HG02610 (cell line): ENCODE measurements at regions not wholly inside any gene's neighbourhood (a gene's known extent, or its start where the extent isn't known, plus 50 kb on each side); places are given as distances from the start of the nearest gene placed in this dataset.

Experiments
- ATAC-seq: cut with Tn5 transposase; IDR thresholded peaks from one replicate; pipeline ENCODE4 v1.9.1; 2021; ENCODE audit warnings: mild to moderate bottlenecking, moderate library complexity; ENCODE audit not compliant: unreplicated experiment

DNA sequence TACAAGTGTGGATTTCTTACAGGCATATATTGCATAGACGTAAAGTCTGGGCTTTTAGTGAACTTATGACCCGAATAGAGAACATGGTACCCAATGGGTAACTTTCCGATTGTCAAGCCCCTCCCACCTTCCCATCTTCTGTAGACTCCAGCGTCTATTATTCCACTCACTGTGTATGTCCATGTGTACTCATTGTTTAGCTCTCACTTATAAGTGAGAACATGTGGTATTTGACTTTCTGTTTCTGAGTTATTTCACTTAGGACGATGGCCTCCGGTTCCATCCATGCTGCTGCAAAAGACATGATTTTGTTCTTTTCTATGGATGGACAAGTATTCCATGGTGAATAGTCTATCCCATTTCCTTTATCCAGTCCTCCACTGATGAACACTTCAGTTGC is 306.4 kb downstream of the CD83 start:
- ATAC-seq = no peak

DNA sequence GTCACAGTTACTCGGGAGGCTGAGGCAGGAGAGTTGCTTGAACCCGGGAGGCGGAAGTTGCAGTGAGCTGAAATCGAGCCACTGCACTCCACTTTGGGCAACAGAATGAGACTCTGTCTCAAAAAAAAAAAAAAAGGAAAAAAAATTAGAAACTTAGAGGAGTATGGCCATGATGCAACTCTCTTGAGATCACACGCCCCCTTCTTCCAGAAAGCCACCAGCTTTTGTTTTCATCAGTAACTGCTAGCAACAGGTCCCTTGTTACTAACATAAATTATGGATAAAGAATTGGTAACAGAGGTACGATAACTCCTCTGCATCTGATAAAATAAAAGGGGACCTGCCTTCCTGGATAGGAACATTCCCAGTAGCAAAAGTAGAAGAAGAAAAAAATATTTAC is 308.2 kb downstream of the CD83 start:
- ATAC-seq = no peak

DNA sequence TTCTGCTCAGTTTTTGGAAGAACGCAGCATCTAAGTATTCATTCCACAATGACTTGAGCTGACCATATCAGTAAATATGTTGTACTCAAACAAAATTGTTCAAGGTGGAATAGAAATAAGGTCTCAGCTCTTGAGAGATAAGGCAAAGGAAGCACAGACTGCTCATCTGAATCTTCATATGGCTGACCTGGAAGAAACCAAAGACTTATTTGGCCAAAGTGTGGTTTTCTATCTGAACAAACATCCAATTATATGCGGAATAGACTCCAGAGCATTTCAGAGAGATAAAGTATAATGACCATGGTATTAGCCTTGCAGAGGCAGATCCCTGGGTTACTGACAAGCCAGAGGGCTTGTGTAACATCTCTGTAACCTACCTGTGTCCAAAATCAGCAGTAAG is 308.7 kb downstream of the CD83 start:
- ATAC-seq = no peak

DNA sequence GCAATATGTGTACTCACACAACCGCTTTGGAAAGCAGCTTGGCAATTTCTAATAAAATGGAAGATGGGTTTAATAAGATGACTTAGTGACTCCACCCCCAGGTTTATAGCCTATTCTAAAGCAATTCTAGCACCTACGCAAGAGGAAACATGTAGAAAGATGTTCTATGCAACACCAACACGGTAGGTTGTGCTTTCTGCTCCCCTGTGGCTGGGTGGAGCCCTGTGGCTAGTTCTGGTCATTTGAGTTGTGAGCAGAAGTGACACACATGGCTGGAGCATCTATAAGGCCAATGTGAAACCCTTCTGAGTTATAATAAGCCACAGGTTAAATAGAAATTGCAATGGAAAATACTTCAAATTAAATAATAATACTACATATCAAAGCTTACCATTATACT is 310.7 kb downstream of the CD83 start:
- ATAC-seq = no peak

DNA sequence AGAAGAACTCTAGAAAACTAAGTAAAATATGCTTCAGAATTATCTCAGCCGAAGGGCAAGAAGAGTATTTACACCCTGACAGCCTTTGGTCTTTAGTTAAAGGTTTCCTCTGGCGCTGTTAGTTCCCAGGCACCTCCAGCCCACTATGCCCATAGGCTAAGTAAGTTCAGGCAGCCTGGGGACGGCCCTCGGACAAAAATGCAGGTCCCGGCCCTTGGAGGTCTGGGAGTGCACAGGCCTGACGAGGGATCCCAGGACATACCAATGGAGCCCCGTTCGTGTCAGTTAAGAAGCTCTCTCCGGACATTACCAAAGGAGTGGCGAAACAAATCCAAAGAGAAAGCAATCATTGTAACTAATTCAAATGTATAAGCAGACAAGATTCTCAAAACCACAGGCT is 311.8 kb downstream of the CD83 start:
- ATAC-seq = no peak

DNA sequence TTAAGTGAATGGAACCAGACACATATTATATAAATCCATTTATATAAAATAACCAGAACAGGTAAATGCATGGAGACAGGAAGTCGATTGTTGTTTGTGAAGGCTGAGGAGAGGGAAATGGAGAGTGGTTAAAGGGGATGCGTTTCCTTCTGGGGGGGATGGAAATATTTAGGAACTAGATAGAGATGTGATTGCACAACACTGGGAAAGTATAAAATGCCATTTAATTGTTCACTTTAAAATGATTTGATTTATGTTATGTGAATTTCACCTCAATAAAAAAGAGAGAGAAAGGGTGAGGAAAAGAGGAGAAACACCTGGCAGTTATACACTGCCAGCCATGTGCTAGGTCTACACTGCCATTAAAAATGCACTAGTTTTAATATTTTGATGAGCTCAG is 312.6 kb downstream of the CD83 start:
- ATAC-seq = no peak

DNA sequence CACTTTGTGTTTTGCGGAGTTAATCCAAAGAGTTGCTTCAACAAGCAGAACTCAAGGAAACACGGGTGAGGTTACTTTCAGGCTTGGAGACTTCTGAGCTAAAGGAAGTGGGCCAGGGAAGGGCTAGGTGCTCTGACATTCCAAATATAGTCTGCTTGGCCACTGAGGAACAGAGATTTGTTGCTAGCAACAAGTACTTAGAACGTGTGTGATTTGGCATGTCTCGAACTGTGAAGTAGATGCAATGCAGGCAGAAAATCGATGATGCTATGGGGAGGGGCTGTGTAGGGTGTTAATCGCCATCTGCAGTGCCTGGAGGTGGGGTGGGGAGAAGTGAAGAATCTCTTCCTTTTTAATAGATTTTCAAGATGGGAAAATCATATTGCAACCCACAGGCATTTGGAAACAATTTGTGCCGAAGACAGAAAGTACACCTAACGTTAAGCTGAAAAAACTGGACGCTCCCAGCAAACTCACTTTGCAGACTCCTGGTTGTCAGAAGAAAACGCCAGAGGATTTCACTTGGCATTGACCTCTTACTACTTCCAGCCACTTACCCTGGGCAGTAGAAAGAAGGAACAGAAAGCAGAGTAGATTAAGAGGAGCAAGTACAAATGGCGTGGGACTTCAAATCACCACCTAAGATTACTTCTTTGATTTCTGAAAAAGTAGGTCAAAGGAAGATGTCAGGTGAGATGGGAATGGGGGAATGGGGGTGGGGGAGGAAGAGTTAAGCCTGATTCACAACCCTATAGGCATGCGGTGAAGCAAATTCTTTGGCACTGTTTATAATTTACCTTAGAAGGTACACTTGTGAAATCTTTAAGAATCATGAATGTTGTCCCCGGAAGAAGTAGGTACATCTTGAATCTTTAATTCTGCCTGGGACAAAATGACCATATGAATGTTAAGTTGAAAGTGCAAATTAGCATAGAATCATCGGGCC is 314.1 kb downstream of the CD83 start:
- no peak for ATAC-seq

DNA sequence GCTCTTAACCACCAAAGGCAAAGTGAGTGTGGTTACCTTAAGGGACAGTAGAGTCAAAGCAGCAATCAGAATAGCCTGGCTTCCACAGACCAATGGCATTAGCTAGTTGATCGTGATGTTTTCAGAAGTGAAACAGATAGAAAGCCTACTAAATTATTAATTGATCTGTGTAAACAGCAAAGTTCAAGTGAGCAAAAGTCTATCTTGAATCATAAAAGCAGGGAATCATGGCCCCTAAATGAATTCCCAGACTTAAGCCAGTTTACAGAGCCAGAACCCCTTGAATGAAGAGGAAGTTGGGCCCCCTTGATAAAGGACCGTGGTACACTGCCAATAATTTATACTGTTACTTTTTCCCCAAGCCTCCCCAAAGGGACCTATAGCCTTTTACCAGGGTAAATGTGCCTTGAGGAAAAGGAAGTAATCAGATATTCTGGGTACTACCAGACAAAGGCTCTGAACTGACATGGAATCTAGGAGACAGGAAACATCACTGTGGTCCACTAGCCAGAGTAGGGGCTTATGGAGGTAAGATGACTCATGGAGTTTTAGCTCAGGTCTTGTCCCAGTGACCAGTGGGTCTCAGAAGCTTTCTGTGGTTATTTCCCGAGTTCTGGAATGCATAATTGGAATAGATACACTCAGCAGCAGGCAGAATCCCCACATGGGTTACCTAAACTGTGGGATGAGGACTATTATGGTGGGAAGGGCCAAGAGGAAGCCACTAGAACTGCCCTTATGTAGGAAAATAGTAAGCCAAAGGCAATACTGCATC is 317.5 kb downstream of the CD83 start:
- no peak for ATAC-seq

DNA sequence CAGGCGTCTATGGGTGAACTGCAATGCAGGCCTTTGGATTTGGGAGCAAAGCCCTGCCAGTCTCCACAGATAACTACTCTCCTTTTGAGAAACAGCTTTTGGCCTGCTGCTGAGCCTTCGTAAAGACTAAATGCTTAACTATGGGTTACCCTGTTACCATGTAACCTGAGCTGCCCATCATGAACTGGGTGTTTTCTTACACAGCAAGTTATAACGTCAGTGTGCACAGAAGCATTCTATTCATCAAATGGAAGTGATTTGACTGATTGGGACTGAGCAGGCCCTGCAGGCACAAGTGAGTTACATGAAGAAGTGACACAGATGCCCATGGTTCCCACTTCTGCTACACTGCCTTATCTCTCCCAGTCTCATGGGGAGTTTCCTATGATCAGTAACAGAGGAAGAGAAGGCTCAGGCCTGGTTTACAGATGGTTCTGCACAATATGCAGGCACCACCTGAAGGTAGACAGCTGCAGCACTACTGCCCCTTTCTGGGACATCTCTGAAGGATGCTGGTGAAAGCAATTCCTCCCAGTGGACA is 319.1 kb downstream of the CD83 start:
- ATAC-seq = no peak

DNA sequence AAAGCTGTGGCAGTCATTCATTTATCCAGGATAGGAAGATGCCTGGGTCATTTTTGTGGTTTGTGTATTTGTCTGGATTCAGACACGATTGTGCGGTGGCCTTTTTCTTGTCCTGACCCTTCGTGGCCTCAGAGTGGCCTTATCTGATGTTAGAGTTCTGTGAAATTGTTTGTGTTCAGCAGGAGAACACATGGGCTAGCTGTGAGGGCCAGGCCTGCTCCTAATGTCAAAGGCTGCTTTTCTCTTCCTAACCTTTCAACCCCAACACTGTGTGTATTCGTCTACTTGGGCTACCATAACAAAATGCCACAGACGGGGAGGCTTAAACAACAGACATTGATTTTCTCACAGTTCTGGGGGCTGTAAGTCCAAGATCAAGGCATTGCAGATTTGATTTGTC is 321.8 kb downstream of the CD83 start:
- no peak for ATAC-seq

DNA sequence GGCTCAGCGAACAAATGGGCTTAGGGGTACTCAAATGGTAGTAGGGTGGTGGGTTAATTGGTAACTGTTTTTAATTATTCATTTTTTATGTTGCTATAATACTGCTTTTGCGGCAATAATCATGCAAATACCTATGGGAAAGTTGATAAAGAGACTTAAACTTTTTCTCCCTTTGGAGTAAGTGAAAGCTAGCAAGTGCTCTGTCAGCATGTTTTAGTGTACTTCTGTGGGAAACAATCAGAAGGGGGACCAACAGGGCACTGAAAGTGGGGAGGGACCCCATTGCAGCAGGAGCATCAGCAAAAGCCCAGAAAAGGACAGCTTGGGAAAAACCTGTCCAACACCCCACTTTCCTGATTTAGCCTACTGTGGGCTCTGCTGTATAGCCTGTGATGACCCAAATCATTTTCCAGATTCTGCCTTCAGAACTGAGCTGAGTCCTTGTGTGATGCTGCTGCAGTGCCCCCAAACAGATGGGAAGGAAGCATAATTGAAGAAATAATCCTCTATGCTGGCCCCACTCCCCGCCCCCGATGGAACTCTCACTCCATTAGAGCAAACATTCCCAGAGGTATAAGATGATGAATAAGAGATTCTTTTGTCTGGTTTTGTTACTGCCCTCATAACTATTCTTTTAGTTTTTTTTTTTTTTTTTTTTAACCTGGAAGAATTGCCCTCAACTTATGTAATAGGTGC is 322.8 kb downstream of the CD83 start:
- ATAC-seq = no peak

DNA sequence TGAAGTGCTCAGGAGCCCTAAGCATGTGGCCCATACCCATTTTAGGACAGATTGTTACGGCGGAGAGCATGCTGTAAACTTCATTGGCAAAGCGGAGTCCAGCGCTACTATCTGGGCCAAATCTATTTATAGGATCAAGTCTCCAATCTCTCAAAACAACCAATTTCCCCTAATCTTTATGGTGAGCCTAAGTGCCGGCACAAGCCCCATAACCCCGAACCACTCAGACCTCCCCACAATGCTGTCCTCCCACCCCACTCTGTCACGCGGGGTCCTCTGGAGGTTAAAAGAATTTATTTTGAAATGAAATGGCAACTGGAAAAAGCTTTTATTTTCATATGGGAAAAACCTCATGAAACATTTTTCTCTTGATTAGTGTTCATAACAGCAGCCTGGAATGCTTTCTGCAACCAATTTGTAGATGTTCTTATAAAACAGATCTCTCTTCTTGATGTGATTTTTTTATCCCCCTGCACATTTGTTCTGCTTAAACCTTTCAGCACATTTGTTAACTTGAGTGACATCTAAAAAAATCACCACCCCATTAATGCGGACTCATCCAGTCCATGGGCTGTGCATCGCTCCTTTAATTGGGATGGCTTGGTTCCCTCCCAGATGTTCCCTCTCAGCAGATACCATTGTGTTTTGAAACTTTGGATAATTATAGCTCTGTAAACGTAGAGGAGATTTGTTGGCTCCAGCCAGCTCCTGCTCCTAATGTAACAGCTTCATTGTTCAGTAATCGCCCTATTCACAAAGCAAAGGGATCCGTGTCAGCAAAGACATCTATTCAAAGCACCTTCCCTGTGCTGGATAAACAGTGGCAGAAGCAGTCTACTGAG is 323.6 kb downstream of the CD83 start:
- no peak for ATAC-seq

DNA sequence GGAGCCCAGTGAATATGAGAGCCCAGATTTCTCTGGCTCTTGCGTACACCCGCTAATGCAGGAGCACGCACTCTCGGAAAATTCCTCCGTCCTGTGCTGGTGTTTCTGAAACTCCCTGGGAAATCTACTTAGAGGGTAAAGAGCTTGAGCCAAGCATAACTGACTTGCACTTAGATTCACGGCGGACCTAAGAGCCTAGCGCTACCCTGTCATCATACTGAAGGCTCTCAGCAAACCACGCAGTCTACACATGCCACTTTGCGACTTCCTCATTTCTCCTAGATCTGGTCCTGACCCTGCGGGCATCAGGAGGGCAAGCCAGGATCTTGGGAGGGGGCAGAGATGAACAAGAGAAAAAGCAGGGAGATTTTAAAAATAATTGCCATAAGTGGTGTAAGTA is 324.7 kb downstream of the CD83 start:
- ATAC-seq = no peak

DNA sequence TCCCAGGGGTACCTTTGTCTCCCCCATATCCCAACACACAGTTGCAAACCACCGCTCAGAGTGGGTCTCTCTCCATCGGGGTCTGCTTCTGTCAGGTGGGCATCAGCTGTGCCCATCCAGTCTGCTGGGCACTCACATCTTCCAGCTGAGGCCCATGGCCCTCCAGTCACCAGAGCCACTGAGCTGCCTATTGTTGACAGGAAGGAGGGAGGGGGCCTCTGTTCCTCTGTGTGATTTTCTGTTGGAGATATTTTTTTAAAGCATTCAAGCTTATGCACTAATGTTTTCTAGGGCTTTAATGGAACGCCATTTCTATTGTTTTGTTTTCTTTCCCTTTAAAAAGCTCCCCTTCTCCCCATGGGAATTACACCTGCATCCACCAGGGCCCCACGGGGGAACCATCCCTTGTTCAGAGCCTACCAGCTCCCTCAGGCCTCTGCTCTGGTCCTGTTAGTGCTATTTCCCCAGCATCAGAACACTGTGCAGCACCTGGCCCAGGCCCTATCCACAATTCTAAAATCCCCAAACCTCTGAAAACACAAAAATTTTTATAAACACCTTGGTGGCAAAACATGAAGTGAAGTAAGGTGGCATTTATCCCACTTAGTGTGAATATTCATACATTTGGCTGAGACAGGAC is 326.2 kb downstream of the CD83 start:
- ATAC-seq = no peak

DNA sequence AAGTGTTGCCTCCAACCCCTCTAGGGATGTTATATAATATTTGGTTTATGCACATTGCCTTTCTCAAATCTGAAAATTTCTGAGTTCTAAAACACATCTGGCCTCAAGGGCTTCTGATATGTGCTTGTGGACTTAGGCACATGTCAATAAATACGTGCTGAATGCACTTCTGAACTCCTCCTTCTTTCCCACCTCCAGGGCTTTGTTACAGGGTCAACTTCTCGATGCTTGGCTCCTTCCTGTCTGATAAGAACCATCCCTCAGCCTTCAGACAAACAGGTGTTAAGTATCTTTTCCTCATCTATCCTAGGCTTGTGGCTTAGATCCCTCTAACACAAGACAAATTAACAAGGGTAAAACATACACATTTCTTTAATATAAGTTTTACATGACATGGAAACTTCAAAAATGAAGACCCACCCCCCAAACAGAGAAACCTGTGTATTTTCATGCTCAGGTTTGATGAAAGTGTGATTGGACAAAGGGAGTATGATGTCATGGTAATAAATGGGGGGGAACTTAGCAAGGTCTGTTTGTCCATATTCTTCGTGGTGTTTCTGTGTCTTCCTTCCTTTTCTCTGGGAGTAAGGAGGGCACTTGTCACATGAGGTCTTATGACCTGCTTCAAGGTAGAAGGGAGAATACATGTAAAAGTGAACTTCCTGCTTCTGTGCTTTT is 326.9 kb downstream of the CD83 start:
- no peak for ATAC-seq

DNA sequence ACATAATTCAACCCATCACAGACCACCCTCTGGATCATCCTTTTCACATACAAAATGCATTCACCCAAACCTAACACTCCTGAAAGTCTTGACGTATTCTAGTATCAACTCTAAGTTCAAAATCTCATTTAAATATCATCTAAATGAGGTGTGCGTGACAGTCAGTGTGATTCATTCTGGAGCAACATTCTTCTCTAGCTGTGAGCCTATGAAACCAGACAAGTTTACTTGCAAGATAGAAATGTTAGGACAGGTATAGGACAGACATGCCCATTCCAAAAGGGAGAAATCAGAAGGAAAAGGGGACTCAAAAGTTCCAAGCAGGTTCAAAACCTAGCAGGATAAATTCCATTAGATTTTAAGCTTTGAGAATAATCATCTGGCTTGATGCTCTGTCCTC is 329.7 kb downstream of the CD83 start:
- ATAC-seq = no peak

DNA sequence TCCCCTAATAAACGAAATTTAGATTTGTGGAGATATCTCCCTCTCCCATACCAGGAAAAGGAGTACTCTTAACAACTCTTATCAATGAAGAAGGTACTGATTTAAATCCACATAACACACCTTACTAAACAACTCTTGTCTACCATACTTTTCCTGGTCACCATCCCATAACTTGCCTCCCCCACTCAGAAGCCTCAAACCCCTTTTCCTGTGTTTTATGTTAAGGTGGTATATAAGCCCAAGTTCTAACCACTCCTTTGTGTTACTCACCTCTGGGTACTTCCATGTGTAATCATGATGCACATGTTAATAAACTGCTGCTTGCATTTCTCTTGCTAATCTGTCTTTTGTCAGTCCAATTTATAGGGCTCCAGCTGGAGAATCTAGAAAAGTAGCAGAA is 330.7 kb downstream of the CD83 start:
- no peak for ATAC-seq

DNA sequence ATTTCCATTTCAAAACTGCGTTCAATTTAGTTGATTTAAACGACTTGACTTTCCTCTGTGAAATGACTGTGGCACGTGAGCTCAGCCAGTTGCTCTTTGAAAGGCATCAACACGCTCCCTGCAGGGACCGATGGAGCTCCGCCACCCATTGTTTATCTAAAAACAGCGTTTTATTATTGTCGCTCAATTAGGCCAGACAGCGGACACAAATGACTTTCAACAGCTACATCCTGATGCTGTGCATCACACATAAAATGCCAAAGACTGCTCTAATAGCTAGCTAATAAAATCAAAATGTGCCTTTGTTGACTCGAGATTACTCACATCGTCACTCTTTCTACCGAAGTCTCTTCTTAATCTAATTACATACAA is 332.5 kb downstream of the CD83 start:
- ATAC-seq = no peak

DNA sequence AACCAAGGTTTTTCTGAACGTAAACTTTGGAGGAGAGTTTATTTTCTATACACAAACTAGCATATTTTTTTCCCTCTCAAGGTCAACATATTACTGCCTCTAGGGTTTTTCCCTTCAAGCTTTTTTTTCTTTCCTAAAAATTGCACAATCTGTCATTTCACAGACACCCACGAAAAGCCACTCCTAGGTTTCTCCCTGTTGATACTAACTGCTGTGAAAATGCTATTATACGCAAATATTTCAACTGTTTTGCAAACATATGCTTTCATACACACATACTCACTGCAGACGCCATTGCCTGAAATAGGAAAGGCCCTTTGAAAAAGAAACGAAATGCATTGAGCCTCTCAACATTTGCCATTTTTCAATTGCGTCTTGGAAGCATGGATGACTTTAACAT is 333.0 kb downstream of the CD83 start:
- ATAC-seq = no peak
